ENCODE measurements at regions not wholly inside any gene's neighbourhood (a gene's known extent, or its start where the extent isn't known, plus 50 kb on each side); places are given as distances from the start of the nearest gene placed in this dataset.

DNA sequence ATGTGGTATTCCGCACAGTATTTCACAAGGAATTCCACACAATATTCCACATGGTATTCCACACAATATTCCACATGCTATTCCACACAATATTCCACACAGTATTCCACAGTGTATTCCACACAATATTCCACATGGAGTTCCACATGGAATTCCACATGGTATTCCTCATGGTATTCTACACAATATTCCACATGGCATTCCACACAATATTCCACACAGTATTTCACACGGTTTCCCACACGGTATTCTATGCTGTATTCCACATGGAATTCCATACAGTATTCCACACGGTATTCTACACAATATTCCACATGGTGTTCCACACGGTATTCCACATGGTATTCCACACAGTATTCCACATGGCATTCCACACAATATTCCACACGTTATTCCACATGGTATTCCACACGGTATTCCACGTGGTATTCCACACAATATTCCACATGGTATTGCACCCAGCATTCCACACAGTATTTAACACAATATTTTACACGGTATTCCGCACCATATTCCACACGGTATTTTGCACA, 137.3 kb upstream of the CHST15 start:
- Histone ChIP-seq H3K27me3 (no peaks in the 10 kb centered on the region), H3K4me3 (no peak overlapping the region), H3K4me1 (peaks cover 21 to 42% (median 30%) of the 10 kb centered on the region in 10 experiments), H4K20me1 (no peaks in the 10 kb centered on the region), H3K4me2 (no peak overlapping the region), H3K27ac (no peak overlapping the region), H3K9ac (no peak overlapping the region), H3K36me3 (no peaks in the 10 kb centered on the region), H3K9me3 (replicated peaks in 1 of 11) (no peaks in the 10 kb centered on the region)
- TF ChIP-seq Cebpa-rat (IDR thresholded peaks at IDR 0.05): no peak

GRCh38 chr10:124229989-124230634, 136.7 kb upstream of the CHST15 start:
- Histone ChIP-seq H3K4me3 (no peak overlapping the region), H3K4me2 (no peak overlapping the region), H3K4me1 (peaks cover 21 to 42% (median 32%) of the 10 kb centered on the region in 10 experiments), H3K9me3 (replicated peaks in 1 of 11) (no peaks in the 10 kb centered on the region), H3K9ac (no peak overlapping the region), H4K20me1 (0 out of 22 replicates have a peak, but pooled peaks cover 0 to 3% (median 0%) of the 10 kb centered on the region in 11 experiments), H3K36me3 (no peaks in the 10 kb centered on the region), H3K27ac (no peak overlapping the region), H3K27me3 (no peaks in the 10 kb centered on the region)
- no peak for TF ChIP-seq Cebpa-rat (IDR thresholded peaks at IDR 0.05)

- Histone ChIP-seq H3K4me1 (peaks cover 21 to 37% (median 31%) of the 10 kb centered on the region in 10 experiments), H3K9me3 (replicated peaks in 1 of 11) (no peaks in the 10 kb centered on the region)
- TF ChIP-seq Cebpa-rat (IDR thresholded peaks at IDR 0.05): no peak
These were observed 136.0 kb upstream of the CHST15 start for GRCh38 chr10:124229201-124229988.

GRCh38 chr10:124228471-124228870, 135.1 kb upstream of the CHST15 start:
- Histone ChIP-seq H3K4me3 (no peak overlapping the region), H3K9me3 (replicated peaks in 1 of 11) (no peaks in the 10 kb centered on the region), H3K27me3 (peaks cover 0 to 3% (median 0%) of the 10 kb centered on the region in 11 experiments; a peak in 1 of 22 replicates), H3K4me2 (no peak overlapping the region), H3K27ac (no peak overlapping the region), H4K20me1 (0 out of 22 replicates have a peak, but pooled peaks cover 0 to 4% (median 0%) of the 10 kb centered on the region in 11 experiments), H3K9ac (no peak overlapping the region), H3K4me1 (peaks cover 20 to 36% (median 29%) of the 10 kb centered on the region in 10 experiments), H3K36me3 (no peaks in the 10 kb centered on the region)
- TF ChIP-seq Cebpa-rat (IDR thresholded peaks at IDR 0.05): no peak

More at GRCh38 chr10:124229201-124229988, 136.0 kb upstream of the CHST15 start:
- Histone ChIP-seq H4K20me1 (0 out of 22 replicates have a peak, but pooled peaks cover 0 to 4% (median 0%) of the 10 kb centered on the region in 11 experiments), H3K4me2 (no peak overlapping the region), H3K27ac (no peak overlapping the region), H3K27me3 (peaks cover 0 to 2% (median 0%) of the 10 kb centered on the region in 11 experiments; a peak in 1 of 22 replicates), H3K4me3 (no peak overlapping the region), H3K36me3 (no peaks in the 10 kb centered on the region), H3K9ac (no peak overlapping the region)

DNA sequence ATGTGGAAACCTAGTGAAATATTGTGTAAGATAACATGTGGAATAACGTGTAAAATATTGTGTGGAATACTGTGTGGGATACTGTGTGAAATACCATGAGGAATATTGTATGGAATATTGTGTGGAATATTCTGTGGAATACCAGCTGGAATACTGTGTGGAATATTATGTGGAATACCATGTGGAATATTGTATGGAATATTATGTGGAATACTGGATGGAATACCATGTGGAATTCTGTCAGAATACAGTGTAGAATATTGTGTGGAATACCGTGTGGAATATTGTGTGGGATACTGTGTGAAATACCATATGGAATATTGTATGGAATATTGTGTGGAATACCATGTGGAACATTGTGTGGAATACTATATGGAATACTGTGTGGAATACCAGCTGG, 134.6 kb upstream of the CHST15 start:
- H3K9me3 ChIP-seq (replicated peaks in 1 of 11): no peaks in the 10 kb centered on the region
- no peak overlapping the region for H3K9ac ChIP-seq
- no peaks in the 10 kb centered on the region for H3K36me3 ChIP-seq
- no peak overlapping the region for H3K4me2 ChIP-seq
- H3K27me3 ChIP-seq: peaks cover 0 to 3% (median 0%) of the 10 kb centered on the region in 11 experiments; a peak in 1 of 22 replicates
- TF ChIP-seq Cebpa-rat (IDR thresholded peaks at IDR 0.05): no peak
- H3K4me1 ChIP-seq: peaks cover 18 to 36% (median 29%) of the 10 kb centered on the region in 10 experiments
- H3K4me3 ChIP-seq: no peak overlapping the region
- H3K27ac ChIP-seq: no peak overlapping the region
- 0 out of 22 replicates have a peak, but pooled peaks cover 0 to 4% (median 0%) of the 10 kb centered on the region in 11 experiments for H4K20me1 ChIP-seq

GRCh38 chr10:124227055-124227975, 133.9 kb upstream of the CHST15 start:
- no peaks in the 10 kb centered on the region for H3K9me3 ChIP-seq (replicated peaks in 1 of 11)
- H3K9ac ChIP-seq: no peak overlapping the region
- no peak overlapping the region for H3K4me3 ChIP-seq
- H3K27me3 ChIP-seq: peaks cover 0 to 3% (median 0%) of the 10 kb centered on the region in 11 experiments; a peak in 1 of 22 replicates
- no peak overlapping the region for H3K27ac ChIP-seq
- H3K36me3 ChIP-seq: no peaks in the 10 kb centered on the region
- H3K4me1 ChIP-seq: peaks cover 18 to 36% (median 29%) of the 10 kb centered on the region in 10 experiments
- 0 out of 22 replicates have a peak, but pooled peaks cover 0 to 4% (median 0%) of the 10 kb centered on the region in 11 experiments for H4K20me1 ChIP-seq
- TF ChIP-seq Cebpa-rat (IDR thresholded peaks at IDR 0.05): no peak
- H3K4me2 ChIP-seq: no peak overlapping the region

- Histone ChIP-seq H3K4me1 (peaks cover 18 to 36% (median 29%) of the 10 kb centered on the region in 10 experiments), H3K9me3 (replicated peaks in 1 of 11) (no peaks in the 10 kb centered on the region), H3K27ac (no peak overlapping the region), H3K36me3 (no peaks in the 10 kb centered on the region), H3K4me2 (no peak overlapping the region), H3K27me3 (peaks cover 0 to 7% (median 0%) of the 10 kb centered on the region in 11 experiments; a peak in 1 of 22 replicates), H3K9ac (no peak overlapping the region), H4K20me1 (0 out of 22 replicates have a peak, but pooled peaks cover 0 to 4% (median 0%) of the 10 kb centered on the region in 11 experiments), H3K4me3 (no peak overlapping the region)
- no peak for TF ChIP-seq Cebpa-rat (IDR thresholded peaks at IDR 0.05)
These were observed 133.1 kb upstream of the CHST15 start for GRCh38 chr10:124226271-124227054.
